Activated T-helper 1 cell treated with anti-CD3 and anti-CD28 coated beads, Interleukin-12 subunit alpha, Interleukin-12 subunit beta, Interleukin-2, Interleukin-4 antibody, amounts not matched to agents 30 ng/mL and 10 ng/mL and 1 ng/mL, durations not matched to agents 14 hours and 24 hours and 36 hours (primary cell): ENCODE measurements at regions not wholly inside any gene's neighbourhood (a gene's known extent, or its start where the extent isn't known, plus 50 kb on each side); places are given as distances from the start of the nearest gene placed in this dataset.

Source experiments
- DNase-seq: peaks from one replicate; pipeline ENCODE4 v3.0.0; 2021; ENCODE audit warnings: low spot score
- H3K27ac Mint-ChIP-seq: one replicate; pipeline ENCODE4 v1.8.0; 2021; ENCODE audit warnings: mild to moderate bottlenecking, mixed read lengths
- H3K27me3 Mint-ChIP-seq: one replicate; pipeline ENCODE4 v1.8.0; 2022; ENCODE audit warnings: mild to moderate bottlenecking, moderate library complexity, mixed read lengths; ENCODE audit not compliant: insufficient read depth
- H3K36me3 Mint-ChIP-seq: one replicate; pipeline ENCODE4 v1.8.0; 2021; ENCODE audit warnings: low read depth, mixed read lengths
- H3K4me1 Mint-ChIP-seq: one replicate; pipeline ENCODE4 v1.8.0; 2021; ENCODE audit warnings: low read depth, mixed read lengths
- H3K4me3 Mint-ChIP-seq: one replicate; pipeline ENCODE4 v1.8.0; 2021; ENCODE audit warnings: mild to moderate bottlenecking, moderate library complexity, mixed read lengths
- H3K9me3 Mint-ChIP-seq: one replicate; pipeline ENCODE4 v1.8.0; 2021; ENCODE audit warnings: mixed read lengths
- intact Hi-C: fragments of 100-400 bp; cut with micrococcal nuclease; formaldehyde crosslinking; loops from one replicate; pipeline ENCODE4 v1.15.1; 2024

DNA sequence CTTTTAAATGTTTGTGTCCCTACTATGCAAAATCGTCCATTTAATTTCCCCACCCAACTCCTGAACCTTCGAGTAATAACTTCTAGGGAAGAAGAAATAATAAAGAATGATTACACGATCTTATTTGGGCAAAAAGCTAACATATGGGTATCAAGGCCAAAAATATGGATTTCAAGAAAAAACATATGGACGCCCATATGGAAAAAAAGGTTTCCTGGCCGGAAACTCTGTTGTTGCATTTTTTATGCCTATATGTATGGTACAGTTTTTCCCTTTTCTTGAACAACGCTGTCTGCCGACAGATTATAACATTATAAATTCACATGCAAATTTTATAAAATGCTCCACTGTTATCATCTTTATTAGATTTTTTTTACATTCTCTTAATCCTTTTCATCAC lies 167.6 kb upstream of the ESRRG start:
- Mint-ChIP-seq H3K4me1 (no peaks in the 10 kb centered on the region), H3K27me3 (no peaks in the 10 kb centered on the region), H3K4me3 (no peak overlapping the region), H3K27ac (no peak overlapping the region), H3K36me3 (no peaks in the 10 kb centered on the region), H3K9me3 (no peaks in the 10 kb centered on the region)
- intact Hi-C loops: no loop called here
- no peak for DNase-seq

DNA sequence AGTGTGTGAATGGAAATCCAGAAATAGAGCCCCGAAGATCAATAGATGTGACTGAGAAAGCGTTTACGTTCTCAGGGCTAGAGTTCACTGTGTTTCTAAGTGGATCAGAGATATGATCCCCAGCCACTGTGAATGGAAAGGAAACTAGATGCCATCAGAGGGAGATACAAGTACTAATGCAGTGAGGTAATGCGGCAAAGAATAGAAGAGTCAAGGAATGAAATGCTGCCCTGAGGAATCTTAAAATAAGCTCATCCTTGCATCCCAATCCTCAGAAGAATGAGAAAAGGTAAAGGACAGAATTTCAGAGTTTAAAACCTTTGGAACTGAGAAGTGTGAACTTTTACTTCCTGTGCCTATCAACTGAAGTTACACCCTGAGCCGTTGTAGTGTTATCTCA lies 165.5 kb upstream of the ESRRG start:
- Mint-ChIP-seq H3K4me3 (no peak overlapping the region), H3K9me3 (no peaks in the 10 kb centered on the region)
- no peak for DNase-seq

DNA sequence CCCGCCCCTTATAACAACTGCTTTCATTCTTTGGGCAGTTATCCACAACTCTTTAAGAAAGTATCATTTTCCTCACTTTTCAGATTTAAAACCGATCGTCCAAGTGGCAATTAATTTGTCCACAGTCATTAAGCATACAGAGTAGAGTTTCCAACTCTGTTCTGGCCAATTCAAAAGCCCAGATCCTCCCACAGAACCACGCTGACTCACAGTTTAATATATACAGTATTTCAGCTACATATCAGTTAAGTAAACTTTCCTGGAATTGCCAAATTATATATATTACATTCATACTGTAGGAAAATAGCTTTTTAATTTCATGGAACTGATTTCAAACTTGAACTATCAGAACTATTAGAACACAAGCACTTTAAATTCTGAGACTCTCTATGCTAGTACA lies 163.8 kb upstream of the ESRRG start:
- intact Hi-C loops: no loop called here
- no peak for DNase-seq
- Mint-ChIP-seq H3K36me3 (no peaks in the 10 kb centered on the region), H3K27me3 (no peaks in the 10 kb centered on the region), H3K4me1 (no peaks in the 10 kb centered on the region), H3K4me3 (no peak overlapping the region), H3K9me3 (no peaks in the 10 kb centered on the region), H3K27ac (no peak overlapping the region)

More for the DNA sequence above, 165.5 kb upstream of the ESRRG start:
- Mint-ChIP-seq H3K27ac (no peak overlapping the region), H3K36me3 (no peaks in the 10 kb centered on the region), H3K27me3 (no peaks in the 10 kb centered on the region), H3K4me1 (no peaks in the 10 kb centered on the region)
- intact Hi-C loops: no loop called here

DNA sequence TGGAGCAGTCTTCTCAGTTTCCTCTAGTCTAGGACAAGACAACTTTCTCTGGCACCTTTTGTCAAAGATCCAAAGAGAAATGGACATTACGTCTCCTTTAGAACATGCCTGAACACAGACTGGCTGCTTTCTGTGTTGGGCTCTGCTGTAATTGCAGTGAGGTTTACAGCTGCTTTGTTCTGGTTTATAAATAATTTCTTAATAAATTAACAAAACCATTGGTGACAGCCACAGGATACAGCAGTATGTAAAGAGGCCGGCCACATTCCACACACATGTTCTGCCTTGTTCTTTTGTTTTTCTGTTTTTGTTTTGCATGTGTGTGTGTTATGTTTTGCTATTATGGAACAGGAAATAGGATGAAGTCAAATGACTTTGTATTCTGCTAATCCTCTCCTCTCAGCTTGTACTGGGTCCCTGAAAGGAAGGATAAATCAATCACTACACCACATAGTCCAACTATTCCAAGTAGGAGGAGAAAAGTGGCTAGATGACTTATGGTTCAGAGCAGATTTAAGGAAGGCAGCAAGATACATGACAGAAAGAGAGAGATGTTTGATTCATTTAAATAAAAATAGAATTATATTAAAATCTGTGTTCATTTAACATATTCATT lies 161.5 kb upstream of the ESRRG start:
- H3K4me3 Mint-ChIP-seq: no peak overlapping the region
- no peaks in the 10 kb centered on the region for H3K9me3 Mint-ChIP-seq
- no peaks in the 10 kb centered on the region for H3K27me3 Mint-ChIP-seq
- no peaks in the 10 kb centered on the region for H3K4me1 Mint-ChIP-seq
- no peak overlapping the region for H3K27ac Mint-ChIP-seq
- intact Hi-C loops: no loop called here
- H3K36me3 Mint-ChIP-seq: no peaks in the 10 kb centered on the region
- no peak for DNase-seq

- Mint-ChIP-seq H3K27ac (no peak overlapping the region), H3K36me3 (no peaks in the 10 kb centered on the region), H3K27me3 (no peaks in the 10 kb centered on the region), H3K4me1 (no peaks in the 10 kb centered on the region), H3K4me3 (no peak overlapping the region), H3K9me3 (no peaks in the 10 kb centered on the region)
- intact Hi-C loops: no loop called here
- no peak for DNase-seq
Measured at GRCh38 chr1:216883518-216883917, 160.3 kb upstream of the ESRRG start.

DNA sequence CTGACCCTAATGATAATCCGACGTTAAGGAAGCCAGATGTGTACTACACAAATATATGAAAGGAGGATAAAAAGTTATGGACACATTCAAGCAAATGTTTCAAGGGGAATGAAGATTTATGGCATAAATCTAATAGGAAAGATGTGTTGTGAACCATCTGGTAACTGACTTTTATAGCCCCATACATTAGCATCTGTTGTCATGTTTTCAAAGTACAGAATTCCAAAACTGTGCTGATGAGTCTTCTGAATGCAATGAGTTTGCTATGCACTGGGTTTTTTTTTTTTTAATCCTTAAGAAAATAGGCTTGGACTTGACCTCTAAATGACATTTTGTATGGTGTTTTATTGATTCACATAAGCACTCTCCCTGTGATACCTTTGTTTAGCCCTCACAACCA lies 158.5 kb upstream of the ESRRG start:
- Mint-ChIP-seq H3K4me1 (no peaks in the 10 kb centered on the region), H3K27me3 (no peaks in the 10 kb centered on the region), H3K4me3 (no peak overlapping the region), H3K27ac (no peak overlapping the region), H3K9me3 (no peaks in the 10 kb centered on the region), H3K36me3 (no peaks in the 10 kb centered on the region)
- DNase-seq: no peak
- intact Hi-C loops: no loop called here

DNA sequence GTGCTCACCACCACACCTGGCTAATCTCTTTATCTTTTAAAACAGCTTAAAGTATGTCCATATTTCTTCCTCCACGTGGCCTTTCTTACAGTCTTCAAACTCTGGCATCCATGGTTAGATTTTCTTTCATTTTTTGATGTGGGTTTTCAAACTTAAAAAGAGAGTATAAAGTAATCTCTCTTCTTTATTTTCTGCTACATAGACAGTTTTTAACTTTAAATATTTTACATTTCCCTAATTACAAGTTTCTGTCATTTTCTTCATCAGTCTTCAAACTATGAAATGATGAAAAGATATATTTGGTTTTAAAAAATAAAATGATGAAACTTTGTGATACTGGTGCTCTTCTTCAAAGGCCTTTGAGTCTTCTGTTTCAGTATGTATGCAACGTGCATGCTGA lies 143.5 kb upstream of the ESRRG start:
- intact Hi-C loops: no loop called here
- Mint-ChIP-seq H3K36me3 (no peaks in the 10 kb centered on the region), H3K4me3 (no peak overlapping the region), H3K27ac (no peak overlapping the region), H3K27me3 (no peaks in the 10 kb centered on the region), H3K4me1 (no peaks in the 10 kb centered on the region), H3K9me3 (no peaks in the 10 kb centered on the region)
- DNase-seq: no peak

DNA sequence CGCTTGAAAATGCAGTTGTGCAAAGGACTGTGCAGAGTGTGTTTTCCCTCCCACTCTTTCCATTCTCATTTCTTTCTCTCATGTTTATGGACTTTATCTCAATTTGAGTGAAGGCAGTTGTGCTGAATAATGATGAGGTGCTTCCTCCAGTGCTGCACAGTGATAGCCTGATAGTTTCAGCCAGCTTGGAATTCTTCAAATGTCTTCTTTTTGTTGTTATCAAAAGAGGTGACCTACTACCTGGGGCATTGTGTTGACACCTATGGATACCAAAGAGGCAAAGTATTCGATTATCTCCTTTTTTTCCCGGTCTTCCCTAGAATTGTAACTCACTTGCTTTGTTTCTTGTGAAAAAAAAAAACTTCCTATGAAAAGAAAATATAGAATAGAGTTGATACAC lies 132.6 kb upstream of the ESRRG start:
- H3K36me3 Mint-ChIP-seq: no peaks in the 10 kb centered on the region
- intact Hi-C loops: no loop called here
- H3K4me1 Mint-ChIP-seq: no peaks in the 10 kb centered on the region
- no peak for DNase-seq
- H3K9me3 Mint-ChIP-seq: no peaks in the 10 kb centered on the region
- no peak overlapping the region for H3K27ac Mint-ChIP-seq
- H3K27me3 Mint-ChIP-seq: no peaks in the 10 kb centered on the region
- no peak overlapping the region for H3K4me3 Mint-ChIP-seq

GRCh38 chr1:216854836-216855484 lies 131.7 kb upstream of the ESRRG start:
- Mint-ChIP-seq H3K27me3 (no peaks in the 10 kb centered on the region), H3K4me3 (no peak overlapping the region), H3K27ac (no peak overlapping the region), H3K36me3 (no peaks in the 10 kb centered on the region), H3K9me3 (no peaks in the 10 kb centered on the region), H3K4me1 (no peaks in the 10 kb centered on the region)
- DNase-seq: no peak
- intact Hi-C loops: no loop called here

GRCh38 chr1:216851073-216851472 lies 127.8 kb upstream of the ESRRG start:
- intact Hi-C loops: no loop called here
- no peaks in the 10 kb centered on the region for H3K4me1 Mint-ChIP-seq
- DNase-seq: no peak

DNA sequence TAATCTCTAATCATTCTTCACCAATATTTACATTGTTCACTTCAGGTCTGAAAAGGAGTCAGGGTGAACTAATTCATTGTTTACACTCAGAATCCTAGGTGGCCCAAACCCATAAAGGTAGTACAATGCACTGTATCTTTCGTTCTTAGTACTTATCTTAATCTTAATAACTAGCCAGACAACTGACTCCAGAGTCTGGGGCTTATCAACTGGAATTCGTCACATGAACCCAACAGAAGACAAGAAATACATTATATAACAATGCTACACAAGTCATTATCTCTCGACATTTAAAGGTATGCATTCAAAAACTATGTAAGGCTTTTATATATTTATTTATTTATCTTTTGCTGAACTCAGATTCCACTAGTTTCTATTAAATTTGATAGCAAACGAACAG lies 125.9 kb upstream of the ESRRG start:
- no peaks in the 10 kb centered on the region for H3K4me1 Mint-ChIP-seq

More at GRCh38 chr1:216851073-216851472, 127.8 kb upstream of the ESRRG start:
- no peak overlapping the region for H3K4me3 Mint-ChIP-seq
- H3K27ac Mint-ChIP-seq: no peak overlapping the region
- H3K9me3 Mint-ChIP-seq: no peaks in the 10 kb centered on the region
- H3K27me3 Mint-ChIP-seq: no peaks in the 10 kb centered on the region
- no peaks in the 10 kb centered on the region for H3K36me3 Mint-ChIP-seq

GRCh38 chr1:216847397-216848036 lies 124.3 kb upstream of the ESRRG start:
- H3K9me3 Mint-ChIP-seq: no peaks in the 10 kb centered on the region
- intact Hi-C loops: no loop called here
- H3K4me1 Mint-ChIP-seq: no peaks in the 10 kb centered on the region
- no peak overlapping the region for H3K4me3 Mint-ChIP-seq
- H3K27ac Mint-ChIP-seq: no peak overlapping the region
- no peak for DNase-seq
- H3K36me3 Mint-ChIP-seq: no peaks in the 10 kb centered on the region
- no peaks in the 10 kb centered on the region for H3K27me3 Mint-ChIP-seq

More for the DNA sequence above, 125.9 kb upstream of the ESRRG start:
- no peaks in the 10 kb centered on the region for H3K9me3 Mint-ChIP-seq
- intact Hi-C loops: no loop called here
- no peaks in the 10 kb centered on the region for H3K36me3 Mint-ChIP-seq
- H3K27me3 Mint-ChIP-seq: no peaks in the 10 kb centered on the region
- DNase-seq: no peak
- H3K4me3 Mint-ChIP-seq: no peak overlapping the region
- H3K27ac Mint-ChIP-seq: no peak overlapping the region

DNA sequence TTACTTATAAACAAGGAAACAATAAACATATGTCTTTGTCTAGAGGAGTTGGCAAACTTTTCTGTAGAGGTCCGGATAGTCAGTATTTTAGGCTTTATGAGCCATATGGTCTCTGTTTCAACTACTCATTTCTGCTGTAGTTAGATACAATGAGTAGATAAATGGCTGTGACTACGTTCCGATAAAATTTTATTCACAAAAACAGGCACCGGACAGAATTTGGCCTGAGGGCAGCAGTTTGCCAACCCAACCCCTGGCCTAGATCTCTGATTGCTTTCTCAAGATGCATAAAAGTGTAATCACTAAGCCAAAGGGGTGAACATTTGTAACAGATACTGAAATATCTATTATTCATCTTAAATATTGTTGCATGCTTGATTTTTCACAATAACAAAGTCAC lies 123.1 kb upstream of the ESRRG start:
- no peaks in the 10 kb centered on the region for H3K4me1 Mint-ChIP-seq
- intact Hi-C loops: no loop called here
- no peak for DNase-seq
- no peaks in the 10 kb centered on the region for H3K36me3 Mint-ChIP-seq
- no peak overlapping the region for H3K27ac Mint-ChIP-seq
- no peaks in the 10 kb centered on the region for H3K27me3 Mint-ChIP-seq
- H3K9me3 Mint-ChIP-seq: no peaks in the 10 kb centered on the region
- no peak overlapping the region for H3K4me3 Mint-ChIP-seq
